ENCODE measurements at regions not wholly inside any gene's neighbourhood (a gene's known extent, or its start where the extent isn't known, plus 50 kb on each side); places are given as distances from the start of the nearest gene placed in this dataset.

- no peak overlapping the region for H3K4me3 ChIP-seq
- TF ChIP-seq POLR2A (IDR thresholded peaks at IDR 0.05) (no peak), POLR2AphosphoS5 (IDR thresholded peaks at IDR 0.05) (no peak)
- H3K27ac ChIP-seq, result no peak overlapping the region
- H3K4me1 ChIP-seq, result no peaks in the 10 kb centered on the region
- no peaks in the 10 kb centered on the region for H3K9me3 ChIP-seq
- H3K36me3 ChIP-seq, result no peaks in the 10 kb centered on the region
- ATAC-seq, result no peak
- H3K27me3 ChIP-seq, result no peaks in the 10 kb centered on the region
Measured at GRCh38 chr4:111178231-111178630, 555.4 kb upstream of the PITX2 start.

DNA sequence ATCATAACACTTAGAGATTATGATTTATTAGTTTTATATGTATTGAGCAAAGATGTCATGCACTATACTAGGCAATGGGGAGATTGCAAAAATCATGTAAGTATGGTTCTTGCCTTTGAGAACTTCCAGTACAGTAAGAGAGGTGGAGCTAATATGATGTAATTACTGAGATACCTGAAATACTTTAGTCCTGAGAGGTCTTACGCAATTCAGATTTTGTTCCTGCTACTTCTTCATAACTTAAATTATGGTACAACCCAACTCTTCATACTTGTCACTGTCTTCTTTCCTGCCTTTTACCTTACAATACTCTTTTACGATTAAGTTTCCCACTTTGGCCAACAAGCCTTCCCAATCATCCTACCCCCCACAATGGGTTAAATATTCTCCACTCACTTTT lies 564.2 kb upstream of the PITX2 start:
- Histone ChIP-seq H3K27me3 (no peaks in the 10 kb centered on the region), H3K4me3 (no peak overlapping the region), H3K27ac (no peak overlapping the region), H3K36me3 (no peaks in the 10 kb centered on the region), H3K4me1 (no peaks in the 10 kb centered on the region), H3K9me3 (no peaks in the 10 kb centered on the region)
- no peak for ATAC-seq
- 84 to 95% methylated on average over 2 of the region's 2 CpGs for WGBS, 2 donors (ENCODE audit: low coverage in 1 of 2)
- TF ChIP-seq CTCF (IDR thresholded peaks at IDR 0.05) (no peak), EP300 (IDR thresholded peaks at IDR 0.05) (no peak), POLR2A (IDR thresholded peaks at IDR 0.05) (no peak), POLR2AphosphoS5 (IDR thresholded peaks at IDR 0.05) (no peak)

DNA sequence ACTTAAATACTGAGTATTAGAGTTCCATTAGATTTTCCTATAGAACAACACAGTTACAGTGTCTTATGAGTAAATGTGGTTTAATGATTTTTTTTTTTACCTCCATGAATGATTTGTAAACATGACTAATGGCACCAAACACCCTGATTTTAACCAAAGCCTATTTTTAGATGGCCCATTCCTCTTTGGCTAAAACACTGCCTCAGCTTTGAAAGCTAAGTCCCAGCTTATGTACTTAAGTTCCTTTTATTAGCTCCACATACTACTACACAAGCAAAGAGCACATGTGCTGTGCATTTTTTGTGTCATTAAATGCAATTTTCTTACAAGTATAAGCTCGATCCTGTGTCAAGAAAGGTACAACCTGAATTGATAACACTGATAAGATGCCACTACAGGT lies 575.6 kb upstream of the PITX2 start:
- 69 to 80% methylated on average over 1 of the region's 1 CpG for WGBS, 2 donors (ENCODE audit: low coverage in 1 of 2)
- no peaks in the 10 kb centered on the region for H3K36me3 ChIP-seq
- no peak overlapping the region for H3K27ac ChIP-seq
- no peaks in the 10 kb centered on the region for H3K27me3 ChIP-seq
- TF ChIP-seq POLR2A (IDR thresholded peaks at IDR 0.05) (no peak), EP300 (IDR thresholded peaks at IDR 0.05) (no peak), POLR2AphosphoS5 (IDR thresholded peaks at IDR 0.05) (no peak), CTCF (IDR thresholded peaks at IDR 0.05) (no peak)
- H3K4me3 ChIP-seq, result no peak overlapping the region
- no peaks in the 10 kb centered on the region for H3K9me3 ChIP-seq
- no peak for ATAC-seq
- no peaks in the 10 kb centered on the region for H3K4me1 ChIP-seq

DNA sequence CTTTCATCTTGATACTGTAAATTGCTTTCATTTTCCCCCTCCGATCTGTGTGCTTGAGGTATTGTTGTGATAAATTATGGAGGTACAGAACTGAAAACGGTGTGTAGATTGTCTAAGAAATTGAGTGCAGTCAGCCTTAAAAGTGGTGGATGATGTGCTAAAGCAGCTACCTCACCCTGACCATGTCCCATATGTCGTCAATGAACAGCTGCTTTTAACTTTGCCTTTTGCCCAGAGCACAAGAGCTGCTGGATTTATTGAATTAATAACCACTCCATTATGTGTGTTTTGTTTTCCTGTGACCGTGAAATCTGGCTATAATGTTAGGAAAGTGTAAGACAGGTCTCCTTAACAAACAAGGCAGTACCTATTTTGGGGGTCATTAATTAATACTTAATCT lies 581.9 kb upstream of the PITX2 start:
- no peaks in the 10 kb centered on the region for H3K4me1 ChIP-seq
- H3K9me3 ChIP-seq, result no peaks in the 10 kb centered on the region
- TF ChIP-seq CTCF (IDR thresholded peaks at IDR 0.05) (no peak), POLR2AphosphoS5 (IDR thresholded peaks at IDR 0.05) (no peak), EP300 (IDR thresholded peaks at IDR 0.05) (no peak), POLR2A (IDR thresholded peaks at IDR 0.05) (no peak)
- ATAC-seq, result no peak
- H3K36me3 ChIP-seq, result no peaks in the 10 kb centered on the region
- H3K27me3 ChIP-seq, result no peaks in the 10 kb centered on the region
- 23% methylated on average over 4 of the region's 4 CpGs for WGBS, 2 donors (ENCODE audit: low coverage in 1 of 2)
- H3K27ac ChIP-seq, result no peak overlapping the region
- H3K4me3 ChIP-seq, result no peak overlapping the region

DNA sequence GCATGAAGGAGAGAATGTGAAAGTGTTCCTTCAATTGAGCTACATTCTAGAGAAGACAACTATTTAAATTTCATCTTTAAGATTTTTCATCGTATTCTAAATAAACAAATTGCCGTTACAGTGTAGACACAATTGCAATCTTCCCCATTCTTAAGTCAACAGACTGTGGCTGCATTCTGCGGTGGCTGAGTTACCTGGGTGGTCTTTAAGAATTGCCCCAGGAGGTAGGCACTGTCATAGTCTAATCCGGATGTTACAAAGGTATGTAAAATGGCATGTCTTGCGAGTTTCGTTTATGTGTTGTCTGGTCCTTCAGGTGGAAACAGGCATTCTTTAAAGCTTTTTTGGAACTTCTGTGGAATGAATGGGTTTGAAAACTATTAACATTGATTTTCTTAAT lies 586.1 kb upstream of the PITX2 start:
- H3K27ac ChIP-seq, result no peak overlapping the region
- H3K9me3 ChIP-seq, result no peaks in the 10 kb centered on the region
- no peaks in the 10 kb centered on the region for H3K27me3 ChIP-seq
- TF ChIP-seq POLR2AphosphoS5 (IDR thresholded peaks at IDR 0.05), result no peak
- TF ChIP-seq CTCF (IDR thresholded peaks at IDR 0.05), result no peak
- no peak for TF ChIP-seq POLR2A (IDR thresholded peaks at IDR 0.05)
- no peak for TF ChIP-seq EP300 (IDR thresholded peaks at IDR 0.05)
- H3K4me1 ChIP-seq, result no peaks in the 10 kb centered on the region
- H3K4me3 ChIP-seq, result no peak overlapping the region
- H3K36me3 ChIP-seq, result no peaks in the 10 kb centered on the region
- WGBS, 2 donors (ENCODE audit: low coverage in 1 of 2), result 35 to 57% methylated on average over 6 of the region's 6 CpGs
- ATAC-seq, result no peak

- no peak overlapping the region for H3K4me3 ChIP-seq
- no peaks in the 10 kb centered on the region for H3K4me1 ChIP-seq
- 72 to 79% methylated on average over 2 of the region's 2 CpGs for WGBS, 2 donors (ENCODE audit: low coverage in 1 of 2)
- H3K36me3 ChIP-seq, result no peaks in the 10 kb centered on the region
- H3K27me3 ChIP-seq, result no peaks in the 10 kb centered on the region
- no peak overlapping the region for H3K27ac ChIP-seq
- ATAC-seq, result no peak
- H3K9me3 ChIP-seq, result no peaks in the 10 kb centered on the region
- TF ChIP-seq POLR2A (IDR thresholded peaks at IDR 0.05) (no peak), POLR2AphosphoS5 (IDR thresholded peaks at IDR 0.05) (no peak), EP300 (IDR thresholded peaks at IDR 0.05) (no peak), CTCF (IDR thresholded peaks at IDR 0.05) (no peak)
Measured at GRCh38 chr4:111209706-111210105, 586.8 kb upstream of the PITX2 start.
